Endothelial cell of umbilical vein (primary cell): ENCODE measurements at regions not wholly inside any gene's neighbourhood (a gene's known extent, or its start where the extent isn't known, plus 50 kb on each side); places are given as distances from the start of the nearest gene placed in this dataset.

Source experiments
- BruUV-seq: library from RNA; stranded (reverse); fragments of 400-500 nt; replicated peaks from 2 replicates; lab custom pipeline; 2021; lab: Mats Ljungman, UMichigan
- CTCF ChIA-PET: fragments of 300-600, 350-600 bp; sonication (Branson Sonifier 250); formaldehyde crosslinking; loops from one replicate; lab custom pipeline; 2021; ENCODE audit warnings: antibody characterized with exemption, inconsistent platforms; lab: Charles Lee
- POLR2A ChIA-PET: fragments of 300-600, 350-600 bp; sonication (Branson Sonifier 250); formaldehyde crosslinking; loops from one replicate; lab custom pipeline; 2021; ENCODE audit warnings: antibody characterized with exemption, inconsistent platforms; lab: Charles Lee
- DNase-seq: peaks from one replicate; pipeline ENCODE4 v3.0.0-alpha.2; 2011; ENCODE audit warnings: low read depth, low spot score
- FAIRE-seq: peaks from 2 replicates; lab custom pipeline; 2011; peaks lifted over from hg19 to GRCh38; lab: Jason Lieb, UNC
- H2AFZ ChIP-seq: 2 replicates; pipeline ENCODE4 v1.6.0; 2012; ENCODE audit warnings: low read depth, low read length, control low read depth, inconsistent platforms
- H3K27ac ChIP-seq: 2 replicates; pipeline ENCODE4 v1.5.1; 2011; ENCODE audit warnings: low read depth, mild to moderate bottlenecking, control low read depth, low read length, moderate library complexity; ENCODE audit not compliant: insufficient read depth
- H3K27me3 ChIP-seq, 2 experiments: 2 replicates each; pipeline versions ENCODE4 v1.6.0 to v1.6.1; 2011; ENCODE audit warnings: low read length in 2 of 2, mixed read lengths in 1 of 2; ENCODE audit not compliant: control insufficient read depth in 2 of 2, insufficient read depth in 2 of 2
- H3K36me3 ChIP-seq, 2 experiments: 2 replicates in 1 of 2; 3 replicates in 1 of 2; pipeline ENCODE4 v1.5.1; 2011; ENCODE audit warnings: low read length in 2 of 2, mild to moderate bottlenecking in 1 of 2, moderate library complexity in 1 of 2; ENCODE audit not compliant: control insufficient read depth in 2 of 2, insufficient read depth in 2 of 2; ENCODE audit errors: extremely low read depth in 1 of 2
- H3K4me1 ChIP-seq: 3 replicates; pipeline ENCODE4 v1.5.1; 2011; ENCODE audit warnings: mild to moderate bottlenecking, low read length; ENCODE audit not compliant: control insufficient read depth, insufficient read depth; ENCODE audit errors: extremely low read depth
- H3K4me2 ChIP-seq: 2 replicates; pipeline ENCODE4 v1.6.1; 2011; ENCODE audit warnings: low read length, control low read depth, mixed read lengths; ENCODE audit not compliant: insufficient read depth
- H3K4me3 ChIP-seq, 3 experiments: fragments of 200-600 bp in 1 of 3; sonication (generic), shearing (Covaris generic) in 1 of 3; replicated peaks in 1 of 3; 2 replicates each; pipeline ENCODE4 v1.5.1; 2011 to 2016; ENCODE audit warnings: control low read depth in 3 of 3, low read length in 3 of 3, mild to moderate bottlenecking in 2 of 3, inconsistent platforms in 1 of 3, low read depth in 1 of 3, moderate library complexity in 1 of 3; ENCODE audit not compliant: insufficient read depth in 1 of 3
- H3K79me2 ChIP-seq: 2 replicates; pipeline ENCODE4 v1.6.0; 2012; ENCODE audit warnings: low read length, inconsistent platforms; ENCODE audit not compliant: control insufficient read depth, insufficient read depth
- H3K9ac ChIP-seq: replicated peaks from 2 replicates; pipeline ENCODE3; 2011; ENCODE audit warnings: low read length, control low read depth; ENCODE audit not compliant: insufficient read depth; ENCODE audit errors: extremely low read depth
- H3K9me1 ChIP-seq: replicated peaks from 3 replicates; pipeline ENCODE4 v1.6.0; 2011; ENCODE audit warnings: mild to moderate bottlenecking, low read length; ENCODE audit not compliant: control insufficient read depth, insufficient read depth; ENCODE audit errors: extremely low read depth
- H3K9me3 ChIP-seq: replicated peaks from 2 replicates; pipeline ENCODE4 v1.5.1; 2012; ENCODE audit warnings: low read length, inconsistent platforms; ENCODE audit not compliant: control insufficient read depth, insufficient read depth
- H4K20me1 ChIP-seq: replicated peaks from 2 replicates; pipeline ENCODE3; 2011; ENCODE audit warnings: mild to moderate bottlenecking, low read length; ENCODE audit not compliant: control insufficient read depth, insufficient read depth; ENCODE audit errors: extremely low read depth
- EZH2 ChIP-seq: IDR thresholded peaks from 2 replicates; pipeline ENCODE4 v1.6.1; 2012; ENCODE audit warnings: borderline replicate concordance, low read depth, mild to moderate bottlenecking, moderate library complexity, low read length, inconsistent platforms; ENCODE audit not compliant: severe bottlenecking
- FOS ChIP-seq: IDR thresholded peaks from 2 replicates; pipeline ENCODE4 v1.6.1; 2011; ENCODE audit warnings: mild to moderate bottlenecking, low read length, moderate library complexity, borderline replicate concordance; ENCODE audit not compliant: insufficient read depth
- GATA2 ChIP-seq: IDR thresholded peaks from 2 replicates; pipeline ENCODE4 v1.7.0; 2011; ENCODE audit warnings: low read depth, mild to moderate bottlenecking, moderate library complexity, mixed read lengths, low read length; ENCODE audit not compliant: insufficient read length, insufficient read depth
- JUN ChIP-seq: IDR thresholded peaks from 2 replicates; pipeline ENCODE4 v1.6.1; 2011; ENCODE audit warnings: borderline replicate concordance, low read depth; ENCODE audit not compliant: insufficient read length, insufficient read depth
- MYC ChIP-seq: IDR thresholded peaks from one replicate; pipeline ENCODE4 v1.6.1; 2011; ENCODE audit warnings: mild to moderate bottlenecking, low read depth, low read length
- POLR2A ChIP-seq: IDR thresholded peaks from 2 replicates; pipeline ENCODE4 v1.6.1; 2012; ENCODE audit warnings: low read depth, mild to moderate bottlenecking, control low read depth, low read length
- POLR2AphosphoS5 ChIP-seq: IDR thresholded peaks from 2 replicates; pipeline ENCODE4 v1.6.1; 2012; ENCODE audit warnings: low read depth, mild to moderate bottlenecking, control low read depth, low read length, moderate library complexity; ENCODE audit not compliant: insufficient read depth
- dilution Hi-C: fragments of 300-500 bp; cut with MboI; formaldehyde crosslinking; loops from one replicate; pipeline ENCODE4 v1.15.0; 2019; ENCODE audit warnings: low sequenced_read_pairs; ENCODE audit not compliant: extremely low pct_ligation_motif_present
- intact Hi-C: fragments of 100-400 bp; cut with micrococcal nuclease; formaldehyde crosslinking; loops from one replicate; pipeline ENCODE4 v1.10.0; 2022
- TF ChIP-seq, protein P1 (sequence below): IDR thresholded peaks from 2 replicates; pipeline ENCODE4 v1.6.1; 2011; ENCODE audit not compliant: insufficient read depth, insufficient read length
- TF ChIP-seq, protein P2 (sequence below), 2 donors: IDR thresholded peaks; 1 replicate in 1 of 2; 2 replicates in 1 of 2; pipeline ENCODE4 v1.5.1; 2011; ENCODE audit warnings: low read length in 2 of 2, mild to moderate bottlenecking in 2 of 2, moderate library complexity in 2 of 2, control low read depth in 1 of 2, inconsistent platforms in 1 of 2, low read depth in 1 of 2; ENCODE audit not compliant: insufficient read depth in 1 of 2; ENCODE audit errors: extremely low read depth in 1 of 2

DNA sequence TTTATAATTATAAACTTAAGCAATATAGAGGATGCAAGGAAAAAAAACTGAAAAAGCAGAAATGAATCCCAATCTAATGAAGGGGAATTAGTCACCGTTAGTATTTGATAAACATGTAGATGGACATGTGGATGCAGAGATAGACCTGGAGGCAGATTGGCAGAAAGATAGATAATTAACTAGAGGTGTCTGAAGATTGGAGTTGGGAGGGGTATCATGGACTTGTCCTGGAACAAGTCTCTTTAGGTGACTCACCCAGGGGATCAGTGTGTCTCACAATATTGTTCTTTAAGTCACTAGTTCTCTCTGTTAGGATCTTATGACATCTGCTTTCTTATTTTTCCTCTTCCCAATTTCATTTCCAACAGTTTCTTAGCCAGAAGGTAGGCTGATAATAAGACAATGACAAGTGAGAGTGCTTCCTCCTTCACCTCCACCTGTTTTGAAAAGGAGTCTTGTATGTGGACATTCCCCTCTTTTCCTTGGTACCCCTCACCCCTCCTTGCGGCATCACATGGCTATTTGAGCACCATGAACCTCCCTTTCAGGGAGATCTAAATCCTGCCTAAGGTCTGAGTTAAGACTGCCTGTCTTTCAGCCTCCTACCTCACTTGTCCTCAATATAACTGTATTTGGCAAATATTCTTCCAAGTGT lies 987.7 kb downstream of the TSN start:
- DNase-seq = no peak
- no peak for FAIRE-seq
- Histone ChIP-seq H3K36me3 (no peaks in the 10 kb centered on the region), H2AFZ (no peak overlapping the region), H3K4me1 (peaks cover 2% of the 10 kb centered on the region), H3K4me3 (no peak overlapping the region), H4K20me1 (no peaks in the 10 kb centered on the region), H3K27me3 (no peaks in the 10 kb centered on the region), H3K27ac (no peak overlapping the region), H3K9ac (no peak overlapping the region), H3K9me1 (no peaks in the 10 kb centered on the region), H3K9me3 (peaks cover 2% of the 10 kb centered on the region), H3K4me2 (no peak overlapping the region), H3K79me2 (no peaks in the 10 kb centered on the region)
- dilution Hi-C loops = no loop called here
- ChIA-PET POLR2A (no interaction called here), CTCF (no interaction called here)
- no TSS peak for BruUV-seq
- intact Hi-C loops = no loop called here
- TF ChIP-seq, protein P1, sequence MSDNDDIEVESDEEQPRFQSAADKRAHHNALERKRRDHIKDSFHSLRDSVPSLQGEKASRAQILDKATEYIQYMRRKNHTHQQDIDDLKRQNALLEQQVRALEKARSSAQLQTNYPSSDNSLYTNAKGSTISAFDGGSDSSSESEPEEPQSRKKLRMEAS = no peak
- TF ChIP-seq FOS (no peak), GATA2 (no peak), POLR2AphosphoS5 (no peak), MYC (no peak), POLR2A (no peak), EZH2 (no peak), JUN (no peak)
- TF ChIP-seq, protein P2, sequence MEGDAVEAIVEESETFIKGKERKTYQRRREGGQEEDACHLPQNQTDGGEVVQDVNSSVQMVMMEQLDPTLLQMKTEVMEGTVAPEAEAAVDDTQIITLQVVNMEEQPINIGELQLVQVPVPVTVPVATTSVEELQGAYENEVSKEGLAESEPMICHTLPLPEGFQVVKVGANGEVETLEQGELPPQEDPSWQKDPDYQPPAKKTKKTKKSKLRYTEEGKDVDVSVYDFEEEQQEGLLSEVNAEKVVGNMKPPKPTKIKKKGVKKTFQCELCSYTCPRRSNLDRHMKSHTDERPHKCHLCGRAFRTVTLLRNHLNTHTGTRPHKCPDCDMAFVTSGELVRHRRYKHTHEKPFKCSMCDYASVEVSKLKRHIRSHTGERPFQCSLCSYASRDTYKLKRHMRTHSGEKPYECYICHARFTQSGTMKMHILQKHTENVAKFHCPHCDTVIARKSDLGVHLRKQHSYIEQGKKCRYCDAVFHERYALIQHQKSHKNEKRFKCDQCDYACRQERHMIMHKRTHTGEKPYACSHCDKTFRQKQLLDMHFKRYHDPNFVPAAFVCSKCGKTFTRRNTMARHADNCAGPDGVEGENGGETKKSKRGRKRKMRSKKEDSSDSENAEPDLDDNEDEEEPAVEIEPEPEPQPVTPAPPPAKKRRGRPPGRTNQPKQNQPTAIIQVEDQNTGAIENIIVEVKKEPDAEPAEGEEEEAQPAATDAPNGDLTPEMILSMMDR (IDR thresholded peaks at IDR 0.05; ENCODE audit: extremely low read depth in 1 of 2, insufficient read depth in 1 of 2, low read depth in 1 of 2, low read length in 2 of 2) = no peak
